H54 (cell line): ENCODE measurements at regions not wholly inside any gene's neighbourhood (a gene's known extent, or its start where the extent isn't known, plus 50 kb on each side); places are given as distances from the start of the nearest gene placed in this dataset.

Source experiments
- DNase-seq: peaks from one replicate; pipeline ENCODE4 v3.0.0; 2011; ENCODE audit warnings: low spot score, mixed read lengths; ENCODE audit not compliant: insufficient read length
- FAIRE-seq: peaks from 3 replicates; lab custom pipeline; 2011; peaks lifted over from hg19 to GRCh38; lab: Jason Lieb, UNC
- POLR2A ChIP-seq: IDR thresholded peaks from 2 replicates; pipeline ENCODE4 v1.6.1; 2011; ENCODE audit warnings: low read depth, mild to moderate bottlenecking, low read length

DNA sequence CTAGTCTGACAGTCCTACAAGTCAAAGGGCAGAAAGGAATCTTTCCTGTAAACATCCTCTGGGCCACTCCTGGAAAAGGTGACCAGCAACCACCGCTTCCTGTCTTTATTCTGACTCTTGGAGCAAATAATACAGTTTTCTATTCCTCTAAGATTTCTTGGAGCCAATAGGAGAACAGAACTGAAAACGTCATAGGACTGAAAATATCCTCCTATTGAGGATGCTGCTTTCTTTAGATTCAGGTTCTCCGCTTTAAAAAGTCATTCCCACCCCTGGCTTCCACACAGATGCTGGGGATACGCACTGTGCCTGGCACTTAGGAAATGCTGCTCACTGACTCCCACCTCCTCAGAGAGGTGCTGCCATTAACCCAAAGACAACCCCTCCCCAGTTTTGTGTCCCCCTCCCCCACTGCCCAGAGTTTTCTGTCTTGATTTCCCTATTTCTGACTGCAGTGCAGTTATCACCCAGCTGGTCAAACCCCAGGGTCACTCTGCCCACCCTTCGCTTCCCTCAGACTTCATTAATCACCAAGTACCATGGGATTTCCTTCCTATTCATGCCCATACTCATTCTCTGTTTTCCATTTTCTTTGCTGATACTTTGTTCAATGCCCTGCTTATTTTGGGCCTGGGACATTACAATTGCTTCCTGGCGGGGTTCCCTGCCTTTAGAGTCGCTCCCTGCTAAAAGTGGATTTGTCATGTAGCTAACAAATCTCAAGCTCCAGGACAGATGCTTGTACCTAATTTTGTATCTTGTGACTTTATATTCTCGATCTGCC is 82.1 kb upstream of the ARHGAP29 start:
- DNase-seq (no peak), FAIRE-seq (no peak)
- no peak for TF ChIP-seq POLR2A

DNA sequence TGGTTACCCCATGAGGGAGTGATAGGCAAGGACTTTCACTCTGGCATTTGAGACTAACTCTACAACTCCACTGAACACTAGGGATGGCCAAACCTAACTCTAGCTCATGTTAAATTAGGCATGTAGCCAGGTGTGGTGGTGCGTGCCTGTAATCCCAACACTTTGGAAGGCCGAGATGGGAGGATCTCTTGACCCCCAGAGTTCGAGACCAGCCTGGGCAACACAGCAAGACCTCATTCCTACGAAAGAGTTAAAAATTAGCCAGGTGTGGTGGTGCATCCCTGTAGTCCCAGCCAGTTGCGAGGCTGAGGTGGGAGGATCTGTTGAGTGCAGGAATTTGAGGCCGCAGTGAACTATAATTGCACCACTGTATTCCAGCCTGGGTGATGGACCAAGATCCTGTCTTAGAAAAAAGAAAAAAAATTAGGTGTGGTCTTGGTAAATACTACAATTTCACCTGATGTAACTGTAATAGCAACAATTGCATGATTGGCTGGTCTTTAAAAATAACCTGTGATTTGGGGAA is 81.2 kb upstream of the ARHGAP29 start:
- no peak for TF ChIP-seq POLR2A
- FAIRE-seq (no peak), DNase-seq (no peak)

DNA sequence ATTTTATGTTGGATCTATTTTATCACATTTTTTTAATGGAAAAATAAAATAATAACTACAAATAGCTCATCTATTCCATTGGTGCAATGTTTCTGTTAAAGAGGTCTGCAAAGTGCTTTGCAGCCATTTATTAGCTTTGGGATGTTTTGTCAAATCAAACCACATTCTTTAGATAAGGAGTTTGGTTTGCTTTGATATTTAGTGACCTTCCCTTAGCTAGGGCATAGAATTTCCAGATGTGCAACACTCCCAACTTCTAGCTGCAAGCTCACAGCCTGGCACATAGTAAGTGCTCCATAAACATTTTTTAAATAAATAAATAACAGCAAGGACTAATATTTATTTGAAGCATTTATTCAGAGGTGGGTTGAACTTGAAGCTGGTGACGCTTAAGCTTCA is 80.4 kb upstream of the ARHGAP29 start:
- no peak for TF ChIP-seq POLR2A
- FAIRE-seq = no peak
- DNase-seq = no peak

DNA sequence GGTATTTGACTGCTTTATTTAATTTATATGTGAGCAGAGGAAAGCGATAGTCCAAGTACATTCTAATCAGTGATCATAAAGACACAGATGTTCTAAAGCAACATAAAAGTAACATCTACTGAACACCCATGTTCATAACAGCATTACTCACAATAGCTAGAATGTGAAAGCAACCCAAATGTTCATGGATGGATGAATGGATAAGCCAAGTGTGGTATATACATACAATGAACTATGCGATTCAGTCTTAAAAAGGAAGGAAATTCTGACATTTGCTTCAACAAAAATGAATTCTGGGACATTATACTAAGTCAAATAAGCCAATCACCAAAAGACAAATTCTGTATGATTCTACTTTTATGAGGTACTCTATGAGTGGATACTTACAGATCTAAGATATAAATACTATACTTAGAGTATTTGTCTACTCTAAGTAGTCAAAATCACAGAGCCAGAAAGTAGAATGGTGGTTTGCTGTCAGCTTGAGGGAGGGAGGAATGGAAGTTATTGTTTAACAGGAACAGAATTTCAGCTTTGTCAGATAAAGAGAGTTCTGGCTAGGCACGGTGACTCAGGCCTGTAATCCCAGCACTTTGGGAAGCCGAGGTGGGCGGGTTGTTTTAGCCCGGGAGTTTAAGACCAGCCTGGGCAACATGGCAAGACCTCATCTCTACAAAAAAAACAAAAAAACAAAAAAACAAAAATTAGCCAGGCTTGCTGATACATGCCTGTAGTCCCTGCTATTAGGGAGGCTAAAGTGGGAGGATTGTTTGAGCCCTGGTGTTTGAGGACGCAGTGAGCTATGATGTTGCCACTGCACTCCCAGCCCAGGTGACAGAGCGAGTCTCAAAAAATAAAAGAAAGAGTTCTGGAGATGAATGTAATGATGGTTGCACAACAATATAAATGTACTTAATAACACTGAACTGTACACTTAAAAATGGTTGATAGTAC is 79.7 kb upstream of the ARHGAP29 start:
- no peak for TF ChIP-seq POLR2A
- no peak for DNase-seq
- FAIRE-seq = no peak

DNA sequence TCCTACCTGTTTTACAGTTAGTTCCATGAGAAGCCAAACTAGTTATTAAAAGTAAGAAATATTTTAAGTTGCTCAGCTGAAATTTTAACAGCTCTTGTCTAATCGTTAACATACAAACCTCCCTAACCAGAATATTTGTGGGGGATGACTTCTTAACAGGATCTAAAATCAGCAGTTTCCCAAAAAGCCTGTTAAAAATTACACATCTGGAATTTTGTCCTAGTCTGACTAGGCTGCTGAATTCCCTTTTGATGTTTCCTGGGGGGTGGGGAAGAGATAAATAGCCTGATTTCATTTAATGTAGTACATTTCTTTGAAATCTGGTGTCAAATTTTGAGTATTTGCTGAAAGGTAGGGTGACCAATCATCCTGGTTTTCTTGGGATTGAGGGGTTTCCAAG is 78.8 kb upstream of the ARHGAP29 start:
- no peak for DNase-seq
- no peak for TF ChIP-seq POLR2A
- no peak for FAIRE-seq

DNA sequence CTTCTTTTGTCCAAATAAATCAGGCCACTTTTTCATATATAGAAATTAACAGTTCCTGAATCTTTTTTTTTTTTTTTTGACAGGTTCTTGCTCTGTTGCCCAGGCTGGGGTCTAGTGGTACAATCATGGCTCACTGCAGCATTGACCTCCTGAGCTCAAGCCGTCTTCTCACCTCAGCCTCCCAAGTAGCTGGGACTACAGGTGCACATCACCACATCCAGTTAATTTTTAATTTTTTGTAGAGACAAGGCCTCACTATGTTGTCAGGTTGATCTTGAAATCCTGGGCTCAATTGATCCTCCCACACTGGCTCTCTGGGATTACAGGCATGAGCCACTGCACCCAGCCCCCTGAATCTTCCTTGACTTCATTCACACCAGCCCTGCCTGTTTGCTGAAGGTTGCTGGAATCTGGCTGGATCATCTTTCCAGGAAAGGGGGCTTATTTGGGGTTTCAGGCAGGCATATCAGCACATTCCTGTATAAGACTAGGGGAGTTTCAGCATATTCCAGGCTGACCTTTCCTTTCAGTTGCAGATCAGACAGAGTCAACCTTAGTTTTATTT is 78.2 kb upstream of the ARHGAP29 start:
- no peak for TF ChIP-seq POLR2A
- FAIRE-seq (no peak), DNase-seq (no peak)

DNA sequence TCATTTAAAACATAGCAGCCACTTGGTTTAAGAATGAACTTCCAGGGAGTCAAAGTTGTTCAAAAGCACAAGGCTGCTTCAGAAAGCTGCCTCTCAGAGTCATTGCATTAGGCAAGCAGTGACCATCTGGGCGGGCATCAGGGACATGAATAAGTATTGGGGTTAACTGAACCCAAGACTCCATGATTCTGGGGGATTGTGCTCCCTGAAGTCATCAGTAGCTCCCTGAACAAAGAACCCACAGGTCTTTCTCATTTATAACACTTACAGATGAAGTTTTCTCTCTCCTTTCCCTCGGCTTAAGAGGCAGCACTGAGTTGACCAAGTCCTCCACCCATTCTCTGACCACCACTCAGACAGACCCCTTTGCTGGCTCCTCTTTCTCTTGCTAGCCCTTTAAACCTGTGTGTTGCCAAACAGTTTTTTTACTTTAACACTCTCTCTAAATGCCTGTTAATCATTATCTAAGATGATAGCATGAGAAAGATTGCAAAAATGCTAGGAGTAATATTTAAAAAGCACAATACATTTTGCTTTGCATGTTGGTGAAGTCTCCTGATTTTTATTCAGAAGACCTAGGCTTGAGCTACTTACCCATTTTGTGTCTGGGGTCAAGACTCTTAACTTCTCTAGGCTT is 77.0 kb upstream of the ARHGAP29 start:
- FAIRE-seq (no peak), DNase-seq (no peak)

DNA sequence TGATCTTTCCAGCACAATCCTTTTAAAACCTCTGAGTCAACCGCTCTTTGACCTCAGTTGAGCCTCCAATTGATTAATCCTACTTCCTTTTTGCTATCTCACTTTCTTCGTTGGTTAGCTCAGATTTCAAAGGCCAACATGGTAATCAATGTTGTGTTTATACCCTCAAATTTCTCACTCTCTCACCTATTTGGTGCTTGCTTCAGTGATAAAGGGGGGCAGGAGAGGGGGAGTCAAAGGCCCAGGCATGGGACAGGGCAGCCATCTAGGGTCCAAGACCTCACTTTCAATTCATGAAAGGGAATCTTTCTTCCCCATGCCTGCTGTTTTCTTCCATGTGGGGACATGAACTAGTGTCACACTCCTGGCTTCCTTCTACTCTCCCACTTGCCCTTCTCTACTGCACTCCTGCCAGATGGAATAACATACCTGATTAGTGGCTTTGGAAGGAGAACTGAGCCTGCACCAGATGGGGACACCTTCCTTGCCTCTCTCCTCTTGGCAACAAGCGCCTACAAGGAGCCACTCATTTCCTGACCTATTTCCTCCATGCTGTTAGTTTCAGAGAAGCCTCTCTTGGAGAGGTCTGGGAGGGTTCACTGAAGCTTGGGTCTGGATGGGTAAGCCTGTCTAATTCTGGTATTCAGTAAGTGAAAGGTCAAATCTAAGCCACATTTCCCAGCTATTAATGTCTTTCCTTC is 73.3 kb upstream of the ARHGAP29 start:
- no peak for DNase-seq
- FAIRE-seq = no peak
- no peak for TF ChIP-seq POLR2A

More for the DNA sequence above, 77.0 kb upstream of the ARHGAP29 start:
- TF ChIP-seq POLR2A = no peak

DNA sequence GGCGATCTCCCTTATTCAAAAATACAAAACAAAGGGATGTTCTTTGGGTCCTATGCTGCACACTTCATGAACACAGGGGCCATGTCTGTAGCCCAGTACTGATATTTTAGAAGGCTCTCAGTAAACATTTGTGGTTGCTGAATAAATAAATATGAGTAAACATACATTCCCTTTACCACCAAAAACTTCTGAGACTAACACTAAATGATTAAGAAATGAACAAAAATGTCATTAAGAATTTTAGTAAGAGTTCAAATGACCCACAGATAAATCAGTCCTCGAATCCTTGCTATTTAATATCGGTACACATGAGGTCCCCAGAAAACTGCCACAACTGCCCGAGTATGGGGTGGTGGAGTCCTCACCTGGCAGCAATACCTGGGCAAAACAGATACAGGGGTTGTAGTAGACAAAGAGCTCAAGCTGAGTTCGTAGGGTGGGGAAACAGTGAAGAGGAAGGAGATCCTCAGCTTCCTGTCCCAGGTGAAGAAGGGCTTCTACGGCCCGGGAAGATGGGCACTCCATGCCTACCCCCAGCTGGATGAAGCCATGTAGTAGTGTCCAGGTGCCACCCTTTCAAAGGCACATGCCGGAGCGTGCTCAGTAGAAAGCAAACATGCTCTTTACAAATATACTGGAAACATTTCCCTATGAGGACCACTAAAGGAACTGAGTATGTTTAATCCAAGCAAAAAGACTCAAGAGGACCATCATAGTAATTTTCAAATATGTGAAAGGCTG is 72.6 kb upstream of the ARHGAP29 start:
- TF ChIP-seq POLR2A = no peak
- FAIRE-seq (no peak), DNase-seq (no peak)

DNA sequence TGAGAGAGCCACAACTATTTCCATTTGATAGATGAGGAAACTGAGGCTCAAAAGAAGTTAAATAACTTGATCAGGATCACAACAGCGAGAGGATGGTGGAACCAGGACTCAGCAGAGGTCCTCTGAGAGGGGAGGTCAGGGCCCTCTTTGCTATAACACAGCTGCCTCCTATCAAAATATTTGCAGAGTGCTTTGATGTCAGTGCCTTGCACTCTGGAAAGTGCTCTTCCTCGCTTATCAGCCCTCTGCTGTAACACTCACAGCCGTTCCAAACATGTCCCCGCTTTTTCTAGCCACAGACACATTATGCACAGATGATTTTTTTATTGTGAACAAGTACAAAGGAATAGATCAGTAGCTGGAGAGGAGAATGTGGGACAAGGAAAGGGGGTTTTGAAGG is 71.8 kb upstream of the ARHGAP29 start:
- no peak for TF ChIP-seq POLR2A
- DNase-seq (no peak), FAIRE-seq (no peak)

DNA sequence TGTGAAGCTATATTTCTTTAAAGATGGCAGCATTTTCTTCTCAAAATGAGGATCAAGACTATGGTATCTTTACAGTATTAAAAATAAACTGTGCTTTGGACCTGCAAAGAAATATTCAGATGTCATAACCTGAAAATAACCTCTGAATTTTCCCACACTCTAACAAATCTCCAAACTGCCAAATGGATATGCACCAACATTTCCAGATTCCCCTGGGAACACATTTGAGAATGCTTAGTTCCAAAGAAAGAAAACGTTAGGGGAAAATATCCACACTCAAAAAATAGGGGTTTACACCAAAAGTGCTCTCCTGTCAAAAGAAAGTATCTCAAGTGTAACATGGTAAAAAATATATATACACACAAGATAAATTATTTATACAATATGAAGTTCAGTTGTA is 69.1 kb upstream of the ARHGAP29 start:
- DNase-seq = no peak
- no peak for FAIRE-seq
- no peak for TF ChIP-seq POLR2A

DNA sequence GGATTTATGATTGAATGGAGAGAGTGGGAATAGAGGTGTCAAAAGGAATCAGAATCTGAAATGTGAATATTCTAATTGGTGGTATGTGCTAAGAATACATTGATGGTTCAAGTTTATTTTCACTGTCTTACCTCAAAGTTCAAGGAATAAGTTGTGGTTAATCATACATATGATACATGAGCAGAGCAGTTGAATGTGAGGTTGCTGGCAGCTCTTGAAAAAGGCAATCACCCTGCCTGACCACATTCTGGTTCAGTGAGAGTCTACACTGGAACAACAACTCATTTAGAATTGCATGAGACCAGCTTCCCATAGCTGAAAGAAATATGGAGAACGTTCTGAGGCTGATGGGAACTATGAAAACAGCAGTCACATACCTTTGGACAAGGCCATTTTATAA is 68.3 kb upstream of the ARHGAP29 start:
- no peak for TF ChIP-seq POLR2A
- FAIRE-seq = no peak
- DNase-seq = no peak

DNA sequence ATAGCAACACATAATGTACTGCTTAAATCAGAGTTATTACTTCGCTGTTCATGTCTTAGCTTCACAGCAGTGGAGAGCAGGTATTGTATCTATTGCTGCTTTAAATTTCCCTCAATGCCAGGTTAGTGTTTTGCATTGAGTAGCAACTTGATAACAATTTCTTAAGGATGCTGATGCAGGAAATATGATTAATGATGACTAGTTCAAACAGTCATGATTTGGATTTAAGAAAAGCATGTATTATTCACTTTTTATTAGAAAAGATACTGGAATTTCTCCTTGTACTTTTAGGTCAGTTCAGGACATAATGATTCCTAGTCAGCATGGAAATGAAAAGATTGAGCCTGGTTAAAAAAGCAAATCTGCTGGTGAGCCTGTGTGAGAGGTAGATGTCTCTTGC is 67.2 kb upstream of the ARHGAP29 start:
- FAIRE-seq (no peak), DNase-seq (no peak)
- TF ChIP-seq POLR2A = no peak
